NCI-H1417 treated with DMSO at 0.1 percent for 48 hours (cell line): ENCODE measurements at regions not wholly inside any gene's neighbourhood (a gene's known extent, or its start where the extent isn't known, plus 50 kb on each side); places are given as distances from the start of the nearest gene placed in this dataset.

Experiments used
- DNase-seq: peaks from one replicate; lab custom pipeline; 2025; lab: John Stamatoyannopoulos, UW

DNA sequence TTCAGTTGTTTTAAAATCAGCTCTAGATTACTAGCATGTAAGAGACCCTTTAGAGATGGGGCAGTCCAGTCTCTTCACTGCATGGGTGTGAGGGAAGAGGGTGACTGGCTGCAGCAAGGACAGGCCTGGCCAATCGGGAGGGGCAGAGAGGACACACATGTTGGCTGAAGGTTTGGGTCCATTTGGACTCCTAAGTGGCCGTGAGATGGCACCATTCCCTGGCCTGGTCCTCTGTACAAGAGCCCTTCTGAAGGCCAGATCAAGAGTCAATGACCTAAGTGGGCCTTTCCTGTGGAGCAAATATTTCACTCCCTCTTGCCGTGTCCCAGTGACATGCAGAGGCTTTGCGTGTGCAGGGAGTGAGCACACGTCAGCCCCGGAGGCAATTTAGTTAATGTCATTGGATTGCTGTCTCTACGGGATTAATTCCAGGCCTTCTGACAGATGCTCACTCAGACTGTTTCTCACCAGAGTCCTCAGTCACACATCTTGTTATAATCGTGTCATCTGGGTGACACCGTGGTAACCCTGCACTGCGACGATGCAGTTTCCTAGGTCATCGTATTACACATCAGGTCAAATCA, 613.0 kb downstream of the NPHP4 start:
- DNase-seq = no peak

GRCh38 chr1:5376538-5377247, 615.5 kb downstream of the NPHP4 start:
- no peak for DNase-seq

GRCh38 chr1:5375481-5375880, 616.7 kb downstream of the NPHP4 start:
- DNase-seq = no peak

GRCh38 chr1:5374192-5374591, 618.0 kb downstream of the NPHP4 start:
- DNase-seq = no peak

- no peak for DNase-seq
These were observed 618.9 kb downstream of the NPHP4 start for GRCh38 chr1:5373281-5373680.

DNA sequence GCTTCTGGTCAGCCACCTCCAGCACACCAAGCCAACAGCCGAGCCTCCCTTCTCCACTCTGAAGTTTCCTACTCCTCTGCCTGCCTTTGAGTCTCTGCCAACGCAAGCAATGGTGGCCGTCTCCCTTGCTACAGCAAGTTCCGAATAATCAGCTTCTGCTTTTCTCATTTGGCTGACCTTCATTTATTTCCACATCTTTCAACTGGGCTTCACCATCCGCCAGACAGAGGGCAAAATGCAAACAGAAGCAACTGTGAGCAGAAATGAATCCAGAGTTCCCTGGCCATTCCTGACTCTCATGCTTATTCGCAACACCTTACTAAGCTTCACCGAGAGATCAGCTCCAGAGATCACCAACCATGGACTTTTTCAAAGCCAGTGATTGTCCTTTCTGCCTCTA, 621.0 kb downstream of the NPHP4 start:
- DNase-seq = no peak

DNA sequence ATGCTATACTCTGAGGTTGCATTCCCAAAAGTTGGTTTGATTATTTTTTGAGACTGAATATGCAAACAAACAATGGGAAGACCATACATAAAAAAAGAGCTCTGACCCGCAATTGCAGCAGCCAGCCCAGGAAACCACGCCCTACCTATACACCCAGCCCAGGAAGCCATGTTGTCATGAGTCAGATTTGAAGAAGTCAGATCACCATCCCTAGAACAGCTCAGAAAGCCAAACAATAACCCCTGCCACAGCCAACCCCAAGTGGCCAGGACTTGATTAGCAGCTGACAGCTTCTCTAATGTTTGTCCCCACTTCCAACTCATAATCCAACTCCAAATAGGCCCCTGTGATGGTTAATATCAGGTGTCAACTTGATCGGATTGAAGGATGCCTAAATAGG, 621.9 kb downstream of the NPHP4 start:
- no peak for DNase-seq

GRCh38 chr1:5369223-5369622, 623.0 kb downstream of the NPHP4 start:
- DNase-seq = no peak

GRCh38 chr1:5368201-5368600, 624.0 kb downstream of the NPHP4 start:
- no peak for DNase-seq

GRCh38 chr1:5367306-5367705, 624.9 kb downstream of the NPHP4 start:
- DNase-seq = no peak

DNA sequence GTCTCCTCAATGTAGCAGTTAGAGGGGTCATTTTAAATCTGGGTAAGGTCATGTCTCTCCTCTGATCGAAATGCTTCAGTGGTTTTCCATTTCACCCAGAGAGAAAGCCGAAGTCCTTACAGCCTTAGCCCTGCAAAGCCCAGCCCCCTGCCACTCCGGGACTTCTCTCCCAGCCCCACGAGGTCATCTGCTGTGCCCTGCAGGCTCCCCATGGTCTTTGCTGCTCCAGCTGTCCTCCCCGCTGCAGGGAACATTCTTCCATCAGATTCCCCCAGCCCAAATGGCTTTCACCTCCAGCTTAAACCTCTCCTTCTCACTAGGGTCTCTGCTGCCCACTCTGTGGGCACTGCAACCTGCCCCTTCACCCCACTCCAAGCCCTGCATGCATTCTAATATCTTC, 626.5 kb downstream of the NPHP4 start:
- no peak for DNase-seq

DNA sequence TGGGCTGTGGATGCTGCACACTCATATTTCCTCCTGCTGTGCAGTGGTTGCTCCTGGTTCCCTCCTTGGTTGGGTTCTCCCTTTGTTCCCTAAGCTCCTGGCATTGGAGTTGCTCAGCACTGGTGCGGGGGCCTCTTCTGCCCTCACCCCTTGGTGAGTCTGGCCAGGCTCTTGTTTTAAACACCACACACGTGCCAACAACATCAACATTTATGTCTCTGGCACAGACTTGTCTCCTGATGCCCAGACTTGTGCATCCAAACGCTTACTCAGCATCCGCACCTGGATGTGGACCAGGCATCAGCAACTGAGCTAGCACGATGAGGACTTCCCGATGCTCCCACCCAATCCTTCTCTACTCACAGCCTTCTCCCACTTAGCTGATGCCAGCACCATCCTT, 627.6 kb downstream of the NPHP4 start:
- DNase-seq = no peak

- no peak for DNase-seq
These were observed 637.5 kb downstream of the NPHP4 start for GRCh38 chr1:5354681-5355080.

DNA sequence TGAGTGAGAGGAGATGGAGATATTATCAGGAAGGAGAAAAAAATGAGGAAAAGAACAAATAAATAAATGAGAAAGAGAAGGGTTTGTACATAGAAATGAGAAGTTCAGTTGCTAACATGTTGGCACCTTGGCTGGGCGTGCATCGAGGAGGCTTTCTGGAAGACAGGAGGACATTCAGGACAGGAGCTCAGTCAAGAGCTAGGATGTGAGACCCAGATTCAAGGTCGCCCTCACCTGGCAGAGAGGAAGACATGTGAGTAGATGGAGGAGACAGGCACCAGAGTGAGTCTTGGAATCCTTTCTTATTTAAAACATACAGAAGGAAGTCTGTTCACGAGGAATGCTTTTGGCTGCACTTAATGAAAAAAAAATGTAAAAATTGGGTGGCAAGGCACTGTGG, 640.9 kb downstream of the NPHP4 start:
- no peak for DNase-seq

GRCh38 chr1:5349526-5349925, 642.7 kb downstream of the NPHP4 start:
- DNase-seq = no peak

- no peak for DNase-seq
These were observed 643.3 kb downstream of the NPHP4 start for GRCh38 chr1:5348732-5349465.

- DNase-seq = no peak
These were observed 644.5 kb downstream of the NPHP4 start for GRCh38 chr1:5347726-5348125.

DNA sequence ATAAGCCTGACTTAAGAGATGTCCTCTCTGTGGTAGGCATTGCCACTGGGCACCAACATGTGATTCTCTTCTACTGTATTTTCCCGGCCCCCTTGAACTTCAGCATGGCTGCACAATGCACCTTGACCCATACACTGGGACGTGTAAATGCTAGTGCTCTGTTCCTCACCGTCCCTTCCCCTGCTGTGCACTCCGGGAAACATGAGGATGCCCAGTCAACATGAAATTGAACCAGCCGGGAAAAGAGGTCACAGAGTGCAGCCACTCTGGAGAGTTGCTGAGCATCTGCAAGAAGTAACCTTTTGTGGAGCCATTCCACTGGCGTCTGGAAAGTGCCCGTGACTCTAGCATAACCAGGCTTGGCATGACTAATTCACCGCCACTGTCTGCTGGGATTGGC, 646.7 kb downstream of the NPHP4 start:
- DNase-seq = no peak

DNA sequence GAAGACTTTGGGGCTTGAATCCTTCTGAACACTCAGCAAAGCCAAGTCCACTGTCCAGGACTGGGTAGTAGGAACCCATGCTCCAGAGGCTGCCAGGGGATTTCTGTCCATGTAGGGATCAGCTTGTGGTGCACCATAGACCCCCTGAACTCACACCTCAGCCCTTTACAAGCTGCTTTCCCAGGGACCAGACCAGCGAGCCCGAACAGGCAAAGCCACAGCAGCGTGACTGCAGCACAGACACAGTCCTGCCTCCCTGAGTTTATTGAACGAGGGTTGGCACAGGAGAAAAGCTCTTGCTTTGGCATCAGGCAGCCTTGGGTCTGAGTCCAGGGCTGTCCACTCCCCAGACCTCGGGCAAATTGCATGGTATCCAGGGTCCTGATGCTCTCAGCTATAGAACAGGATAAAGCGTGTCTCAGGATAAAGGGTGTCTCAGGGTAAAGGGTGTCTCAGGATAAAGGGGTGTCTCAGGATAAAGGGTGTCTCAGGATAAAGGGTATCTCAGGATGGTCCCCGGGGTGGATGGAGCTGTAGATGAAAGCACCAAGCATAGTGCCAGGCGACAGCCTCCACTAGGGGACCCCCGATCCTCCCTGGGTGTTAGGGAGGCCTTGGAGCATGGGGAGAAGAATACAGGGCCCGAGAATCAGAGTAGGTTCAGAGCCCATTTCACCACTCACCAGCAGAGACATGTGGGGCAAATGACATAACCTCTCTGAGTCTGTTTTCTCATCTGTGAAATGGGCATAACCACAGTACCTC, 648.8 kb downstream of the NPHP4 start:
- DNase-seq = no peak

GRCh38 chr1:5342830-5343229, 649.4 kb downstream of the NPHP4 start:
- no peak for DNase-seq

GRCh38 chr1:5342172-5342571, 650.1 kb downstream of the NPHP4 start:
- DNase-seq = no peak

- DNase-seq = no peak
These were observed 650.8 kb downstream of the NPHP4 start for GRCh38 chr1:5341471-5341870.
